ENCODE measurements at regions not wholly inside any gene's neighbourhood (a gene's known extent, or its start where the extent isn't known, plus 50 kb on each side); places are given as distances from the start of the nearest gene placed in this dataset.

GRCh38 chr6:163723759-163724158 is 309.2 kb downstream of the QKI start:
- H3K9me3 ChIP-seq: no peaks in the 10 kb centered on the region
- TF ChIP-seq, protein P1, sequence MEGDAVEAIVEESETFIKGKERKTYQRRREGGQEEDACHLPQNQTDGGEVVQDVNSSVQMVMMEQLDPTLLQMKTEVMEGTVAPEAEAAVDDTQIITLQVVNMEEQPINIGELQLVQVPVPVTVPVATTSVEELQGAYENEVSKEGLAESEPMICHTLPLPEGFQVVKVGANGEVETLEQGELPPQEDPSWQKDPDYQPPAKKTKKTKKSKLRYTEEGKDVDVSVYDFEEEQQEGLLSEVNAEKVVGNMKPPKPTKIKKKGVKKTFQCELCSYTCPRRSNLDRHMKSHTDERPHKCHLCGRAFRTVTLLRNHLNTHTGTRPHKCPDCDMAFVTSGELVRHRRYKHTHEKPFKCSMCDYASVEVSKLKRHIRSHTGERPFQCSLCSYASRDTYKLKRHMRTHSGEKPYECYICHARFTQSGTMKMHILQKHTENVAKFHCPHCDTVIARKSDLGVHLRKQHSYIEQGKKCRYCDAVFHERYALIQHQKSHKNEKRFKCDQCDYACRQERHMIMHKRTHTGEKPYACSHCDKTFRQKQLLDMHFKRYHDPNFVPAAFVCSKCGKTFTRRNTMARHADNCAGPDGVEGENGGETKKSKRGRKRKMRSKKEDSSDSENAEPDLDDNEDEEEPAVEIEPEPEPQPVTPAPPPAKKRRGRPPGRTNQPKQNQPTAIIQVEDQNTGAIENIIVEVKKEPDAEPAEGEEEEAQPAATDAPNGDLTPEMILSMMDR (IDR thresholded peaks at IDR 0.05): no peak
- no peak for TF ChIP-seq POLR2AphosphoS5 (IDR thresholded peaks at IDR 0.05)
- TF ChIP-seq POLR2A (IDR thresholded peaks at IDR 0.05): no peak
- TF ChIP-seq EP300 (IDR thresholded peaks at IDR 0.05): no peak
- no peak overlapping the region for H3K27ac ChIP-seq
- H3K36me3 ChIP-seq: no peaks in the 10 kb centered on the region
- no peaks in the 10 kb centered on the region for H3K27me3 ChIP-seq
- WGBS, 2 donors (ENCODE audit: low coverage in 1 of 2): 89 to 100% methylated on average over 1 to 6 of the region's 8 CpGs
- no peak for ATAC-seq
- H3K4me3 ChIP-seq: no peak overlapping the region
- H3K4me1 ChIP-seq: no peaks in the 10 kb centered on the region

DNA sequence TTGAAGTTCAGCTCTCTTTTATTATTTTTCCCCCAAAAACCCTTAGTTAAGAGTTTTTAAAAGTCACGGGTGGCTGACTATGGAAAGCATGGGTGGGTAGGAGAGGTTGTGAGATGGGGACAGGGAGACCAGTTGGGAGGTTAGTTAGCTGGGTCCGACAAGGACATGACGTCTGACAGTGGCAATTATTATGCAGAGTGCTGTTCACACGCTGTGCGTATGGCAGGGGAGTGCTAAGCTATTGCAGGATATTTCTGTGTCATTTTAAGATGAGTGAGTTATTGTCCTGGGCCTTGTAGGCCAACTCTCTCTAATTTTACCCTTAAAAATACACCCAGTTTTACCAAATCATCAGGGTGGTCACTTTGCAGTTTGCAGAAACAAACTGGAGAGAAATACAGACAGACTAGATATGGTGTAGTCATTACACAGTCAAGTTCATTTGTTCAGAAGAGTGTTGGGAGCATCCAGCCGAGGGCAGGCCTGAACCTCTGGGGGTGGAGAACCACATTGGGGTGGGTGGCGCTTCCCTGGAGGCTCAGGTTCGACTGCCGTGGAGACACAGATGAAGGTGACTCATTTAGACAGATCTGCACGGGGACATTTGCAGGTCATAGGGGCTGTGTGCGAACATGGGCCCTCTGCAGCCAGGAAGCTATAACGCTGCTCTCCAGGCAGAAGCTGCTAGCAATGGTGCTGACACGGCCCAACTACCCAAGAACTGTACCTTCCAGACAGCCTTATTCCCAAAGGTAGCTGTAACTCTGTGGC is 307.6 kb downstream of the QKI start:
- 87 to 95% methylated on average over 7 to 12 of the region's 13 CpGs for WGBS, 2 donors (ENCODE audit: low coverage in 1 of 2)
- Histone ChIP-seq H3K9me3 (no peaks in the 10 kb centered on the region), H3K27ac (no peak overlapping the region), H3K36me3 (no peaks in the 10 kb centered on the region), H3K27me3 (no peaks in the 10 kb centered on the region), H3K4me3 (no peak overlapping the region), H3K4me1 (no peaks in the 10 kb centered on the region)
- ATAC-seq: no peak
- no peak for TF ChIP-seq EP300 (IDR thresholded peaks at IDR 0.05)
- TF ChIP-seq POLR2A (IDR thresholded peaks at IDR 0.05): no peak
- TF ChIP-seq, protein P1 (IDR thresholded peaks at IDR 0.05): no peak
- no peak for TF ChIP-seq POLR2AphosphoS5 (IDR thresholded peaks at IDR 0.05)

- WGBS, 2 donors (ENCODE audit: low coverage in 1 of 2): 60 to 100% methylated on average over 1 of the region's 1 CpG
- TF ChIP-seq POLR2A (IDR thresholded peaks at IDR 0.05) (no peak), EP300 (IDR thresholded peaks at IDR 0.05) (no peak), POLR2AphosphoS5 (IDR thresholded peaks at IDR 0.05) (no peak)
- TF ChIP-seq, protein P1 (IDR thresholded peaks at IDR 0.05): no peak
- no peak for ATAC-seq
These were observed 306.9 kb downstream of the QKI start for GRCh38 chr6:163721435-163721834.

GRCh38 chr6:163720460-163721235 is 306.1 kb downstream of the QKI start:
- H3K36me3 ChIP-seq: no peaks in the 10 kb centered on the region
- TF ChIP-seq POLR2AphosphoS5 (IDR thresholded peaks at IDR 0.05): no peak
- TF ChIP-seq EP300 (IDR thresholded peaks at IDR 0.05): no peak
- TF ChIP-seq POLR2A (IDR thresholded peaks at IDR 0.05): no peak
- TF ChIP-seq, protein P1 (IDR thresholded peaks at IDR 0.05): no peak
- no peak overlapping the region for H3K4me3 ChIP-seq
- 61 to 69% methylated on average over 2 to 4 of the region's 4 CpGs for WGBS, 2 donors (ENCODE audit: low coverage in 1 of 2)
- H3K27me3 ChIP-seq: no peaks in the 10 kb centered on the region
- H3K27ac ChIP-seq: no peak overlapping the region
- H3K4me1 ChIP-seq: no peaks in the 10 kb centered on the region
- no peak for ATAC-seq
- H3K9me3 ChIP-seq: no peaks in the 10 kb centered on the region

More at GRCh38 chr6:163721435-163721834, 306.9 kb downstream of the QKI start:
- no peaks in the 10 kb centered on the region for H3K9me3 ChIP-seq
- no peaks in the 10 kb centered on the region for H3K36me3 ChIP-seq
- H3K27ac ChIP-seq: no peak overlapping the region
- H3K4me3 ChIP-seq: no peak overlapping the region
- H3K4me1 ChIP-seq: no peaks in the 10 kb centered on the region
- H3K27me3 ChIP-seq: no peaks in the 10 kb centered on the region
